Effector memory CD8-positive, alpha-beta T cell (primary cell): ENCODE measurements at regions not wholly inside any gene's neighbourhood (a gene's known extent, or its start where the extent isn't known, plus 50 kb on each side); places are given as distances from the start of the nearest gene placed in this dataset.
A peak's percentile ranks its signal among the peaks of the same experiment; 100 is the strongest.
"Not testable (repeated sequence)": the region's sequence is repeated elsewhere in the genome, so short reads cannot be mapped to it uniquely, and the experiment has no call there.

Experiments
- ATAC-seq: fragments of 150-1000 bp; cut with Tn5 transposase; replicated peaks from 2 replicates; pipeline ENCODE4 v1.10.0; 2021; ENCODE audit warnings: mild to moderate bottlenecking, moderate library complexity
- DNase-seq, 3 experiments: peaks; one replicate each; pipeline ENCODE4 v3.0.0; 2021
- H3K27ac Mint-ChIP-seq, 2 donors: one replicate each; pipeline ENCODE4 v1.8.0; 2022; ENCODE audit warnings: mild to moderate bottlenecking in 2 of 2, mixed read lengths in 2 of 2, moderate library complexity in 2 of 2
- H3K27me3 Mint-ChIP-seq, 2 donors: one replicate each; pipeline ENCODE4 v1.8.0; 2022; ENCODE audit warnings: mixed read lengths in 2 of 2
- H3K36me3 Mint-ChIP-seq: one replicate; pipeline ENCODE4 v1.8.0; 2022; ENCODE audit warnings: mild to moderate bottlenecking, moderate library complexity, mixed read lengths; ENCODE audit not compliant: insufficient read depth
- H3K4me1 Mint-ChIP-seq, 2 donors: one replicate each; pipeline ENCODE4 v1.8.0; 2022; ENCODE audit warnings: low read depth in 2 of 2, mixed read lengths in 2 of 2
- H3K4me3 Mint-ChIP-seq, 2 donors: one replicate each; pipeline ENCODE4 v1.8.0; 2022; ENCODE audit warnings: mild to moderate bottlenecking in 2 of 2, mixed read lengths in 2 of 2, moderate library complexity in 2 of 2
- H3K9me3 Mint-ChIP-seq, 2 donors: one replicate each; pipeline ENCODE4 v1.8.0; 2022; ENCODE audit warnings: mixed read lengths in 2 of 2

- DNase-seq, result no peak
- Mint-ChIP-seq H3K36me3 (peaks cover 4% of the 10 kb centered on the region), H3K27me3 (no peaks in the 10 kb centered on the region), H3K4me1 (peaks cover 18 to 23% of the 10 kb centered on the region in 2 donors), H3K27ac (no peak overlapping the region), H3K9me3 (no peaks in the 10 kb centered on the region), H3K4me3 (no peak overlapping the region)
- no peak for ATAC-seq
These were observed 122.2 kb downstream of the MPP7 start for GRCh38 chr10:28180654-28181053.

DNA sequence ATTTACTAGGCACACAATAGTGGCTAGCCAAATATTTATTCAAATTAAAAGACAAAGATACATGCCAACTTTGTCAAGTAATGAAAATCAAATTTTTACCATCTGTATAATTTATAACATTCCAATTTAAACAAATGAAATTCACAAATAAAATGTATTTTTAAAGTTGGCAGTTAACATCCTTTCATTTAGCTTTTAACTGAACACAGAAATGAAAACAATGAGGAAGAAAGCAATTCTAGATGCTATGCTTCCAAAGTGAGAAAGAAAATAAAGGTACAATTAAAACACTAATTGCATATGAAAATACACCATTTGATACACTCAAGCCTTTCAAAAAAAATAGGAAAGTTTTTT lies 123.1 kb downstream of the MPP7 start:
- Mint-ChIP-seq H3K4me1 (peaks cover 18 to 25% of the 10 kb centered on the region in 2 donors), H3K27ac (no peak overlapping the region), H3K9me3 (no peaks in the 10 kb centered on the region), H3K36me3 (peaks cover 7% of the 10 kb centered on the region), H3K27me3 (no peaks in the 10 kb centered on the region), H3K4me3 (peak overlapping the region; percentile 84 to 86)
- no peak for DNase-seq
- no peak for ATAC-seq

DNA sequence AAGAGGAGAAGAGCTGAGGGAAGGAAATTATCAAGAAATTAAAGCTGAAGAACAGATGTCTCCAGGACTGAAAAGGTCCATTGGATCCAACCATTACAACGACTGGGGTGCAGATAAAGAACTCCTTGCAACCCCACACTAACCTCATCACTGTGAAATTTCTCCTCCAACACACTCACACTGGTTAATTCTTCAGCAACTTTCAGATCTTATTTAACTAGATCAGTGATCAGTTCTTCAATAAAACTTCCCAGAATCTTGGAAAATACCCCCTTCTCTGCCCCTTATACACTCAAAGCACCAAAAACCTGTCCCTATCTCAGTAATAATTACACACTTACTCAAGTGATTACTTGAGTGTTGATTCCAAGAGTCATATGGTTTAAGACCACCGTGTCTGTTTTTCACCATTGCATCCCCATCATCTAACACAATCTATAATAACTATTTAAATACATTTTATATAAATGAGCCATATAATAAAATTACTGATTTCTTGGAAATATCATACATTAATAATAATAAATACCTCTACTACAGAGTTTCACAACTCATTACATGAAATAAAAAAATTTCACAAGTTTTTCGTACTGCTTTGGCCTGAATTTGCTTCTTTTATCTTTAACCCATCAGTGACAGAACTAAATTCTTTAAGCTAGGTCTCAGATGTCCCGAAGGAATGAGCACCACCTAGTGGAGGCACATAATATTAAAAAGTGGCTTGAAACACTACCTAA lies 123.7 kb downstream of the MPP7 start:
- Mint-ChIP-seq H3K4me3 (peak overlapping the region; percentile 84 to 86), H3K9me3 (no peaks in the 10 kb centered on the region), H3K27ac (peak overlapping the region; percentile 97), H3K4me1 (peaks cover 18 to 30% of the 10 kb centered on the region in 2 donors), H3K36me3 (peaks cover 7% of the 10 kb centered on the region), H3K27me3 (no peaks in the 10 kb centered on the region)
- ATAC-seq (peak; percentile 80), DNase-seq (peak; percentile 33 to 37 (median 34))

DNA sequence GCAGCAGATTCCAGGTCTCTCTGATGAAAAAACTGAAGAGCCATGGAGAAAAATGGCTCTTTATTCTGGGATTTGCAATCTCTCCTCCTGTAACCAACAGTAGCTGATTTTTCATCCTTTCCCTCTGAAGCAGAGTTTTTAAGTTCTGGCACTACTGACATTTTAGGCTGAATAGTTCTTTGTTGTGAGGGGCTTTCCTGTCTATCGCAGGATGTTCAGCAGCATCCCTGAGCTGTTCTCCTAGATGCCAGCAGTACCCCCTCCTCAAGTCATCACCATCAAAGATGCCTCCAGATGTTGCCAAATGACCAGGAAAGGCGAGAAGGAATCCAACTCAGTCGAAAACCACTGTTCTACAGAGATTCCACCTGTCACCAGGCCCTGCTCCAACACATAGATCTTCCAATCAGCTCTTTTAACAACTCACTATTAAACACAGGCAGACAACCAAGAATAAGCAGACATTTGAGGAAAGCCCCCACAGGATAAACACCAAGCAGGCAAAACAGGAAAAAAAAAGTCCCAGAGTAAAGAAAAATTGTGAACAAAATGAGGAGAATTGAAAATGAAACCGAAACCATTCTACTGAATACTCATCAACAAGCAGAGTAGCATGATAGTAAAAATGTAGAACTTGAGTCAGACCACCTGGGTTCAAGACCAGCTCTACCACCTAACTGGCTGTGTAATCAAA lies 124.8 kb downstream of the MPP7 start:
- H3K36me3 Mint-ChIP-seq, result peaks cover 7% of the 10 kb centered on the region
- H3K4me1 Mint-ChIP-seq, result peaks cover 18 to 32% of the 10 kb centered on the region in 2 donors
- H3K4me3 Mint-ChIP-seq, result peak overlapping the region; percentile 84 to 86
- H3K9me3 Mint-ChIP-seq, result no peaks in the 10 kb centered on the region
- no peaks in the 10 kb centered on the region for H3K27me3 Mint-ChIP-seq
- H3K27ac Mint-ChIP-seq, result peak overlapping the region; percentile 97
- ATAC-seq (peak; percentile 62), DNase-seq (peak in 2 of 3 experiments; percentile 2 to 23)

- ATAC-seq, H3K27me3 Mint-ChIP-seq, DNase-seq, H3K9me3 Mint-ChIP-seq, H3K36me3 Mint-ChIP-seq: not testable (repeated sequence)
- H3K27ac Mint-ChIP-seq, result peak overlapping the region in 1 of 2 donors; percentile 23
- peak overlapping the region in 1 of 2 donors; percentile 26 for H3K4me3 Mint-ChIP-seq
- peaks cover 20 to 35% of the 10 kb centered on the region in 2 donors for H3K4me1 Mint-ChIP-seq
These were observed 126.4 kb downstream of the MPP7 start for GRCh38 chr10:28176498-28176897.

GRCh38 chr10:28172223-28172610 lies 130.6 kb downstream of the MPP7 start:
- Mint-ChIP-seq H3K9me3 (no peaks in the 10 kb centered on the region), H3K4me3 (no peak overlapping the region), H3K27ac (no peak overlapping the region), H3K4me1 (peaks cover 12 to 34% of the 10 kb centered on the region in 2 donors), H3K36me3 (peaks cover 3% of the 10 kb centered on the region), H3K27me3 (no peaks in the 10 kb centered on the region)
- no peak for ATAC-seq
- DNase-seq, result no peak

DNA sequence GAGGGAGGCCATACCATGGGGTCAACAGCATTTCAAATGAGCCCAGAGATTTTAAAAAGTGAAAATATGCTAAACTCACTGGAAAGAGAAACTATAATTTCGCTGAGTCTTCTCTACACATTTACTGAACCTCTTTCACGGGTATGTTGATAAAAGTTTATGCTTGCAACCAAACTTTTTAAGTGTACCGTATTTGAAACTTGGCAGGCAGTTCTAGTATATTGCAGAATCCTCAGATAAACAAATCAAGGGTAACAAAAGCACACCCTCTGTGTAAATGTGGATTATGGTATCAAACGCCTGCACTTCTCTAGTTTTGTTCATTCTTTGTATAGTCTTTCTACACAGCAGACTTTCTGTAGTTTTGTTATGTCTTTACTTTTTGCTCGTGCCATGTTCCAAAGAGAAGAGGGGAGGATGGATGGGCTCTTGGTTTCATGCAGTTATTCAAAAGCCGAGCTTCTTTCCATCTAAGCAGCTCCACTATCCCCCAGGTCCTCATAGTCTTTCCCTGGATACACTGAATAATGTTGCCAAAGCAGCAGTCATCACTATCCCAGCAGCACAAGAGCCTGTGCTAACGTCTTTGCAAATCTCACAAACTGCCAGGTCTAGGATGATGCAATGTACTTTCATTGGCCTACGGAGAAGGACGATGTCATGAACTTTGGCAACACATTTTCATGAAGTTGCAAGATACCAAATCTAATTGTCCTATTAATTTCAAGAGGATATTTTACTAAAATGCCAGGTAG lies 131.2 kb downstream of the MPP7 start:
- Mint-ChIP-seq H3K9me3 (no peaks in the 10 kb centered on the region), H3K36me3 (peaks cover 3% of the 10 kb centered on the region), H3K27me3 (no peaks in the 10 kb centered on the region), H3K27ac (no peak overlapping the region), H3K4me3 (no peak overlapping the region), H3K4me1 (peaks cover 12 to 34% of the 10 kb centered on the region in 2 donors)
- DNase-seq (no peak), ATAC-seq (no peak)

DNA sequence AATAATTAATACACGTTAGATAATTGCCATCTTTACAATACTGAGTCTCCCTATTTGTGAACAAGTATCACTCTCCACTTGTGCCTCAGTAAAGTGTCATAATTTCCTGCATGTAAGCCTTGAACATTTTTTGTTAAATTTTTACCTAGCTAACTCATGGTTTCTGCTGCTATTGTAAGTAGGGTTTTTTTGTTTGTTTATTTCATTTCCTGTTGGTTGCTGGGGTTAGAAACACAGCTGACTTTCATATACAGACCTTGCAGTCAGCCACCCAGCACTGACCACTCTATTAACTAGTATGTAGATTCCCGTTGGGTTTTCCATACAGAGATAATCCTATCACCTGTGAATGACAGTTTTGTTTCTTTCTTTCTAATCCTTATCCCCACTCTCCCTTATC lies 133.3 kb downstream of the MPP7 start:
- Mint-ChIP-seq H3K4me1 (peaks cover 7 to 24% of the 10 kb centered on the region in 2 donors), H3K27ac (no peak overlapping the region), H3K36me3 (no peaks in the 10 kb centered on the region), H3K4me3 (no peak overlapping the region), H3K9me3 (no peaks in the 10 kb centered on the region), H3K27me3 (no peaks in the 10 kb centered on the region)
- no peak for DNase-seq
- peak; percentile 54 for ATAC-seq

GRCh38 chr10:28160866-28161405 lies 141.9 kb downstream of the MPP7 start:
- Mint-ChIP-seq H3K36me3 (peaks cover 3% of the 10 kb centered on the region), H3K27me3 (no peaks in the 10 kb centered on the region), H3K9me3 (no peaks in the 10 kb centered on the region), H3K27ac (no peak overlapping the region), H3K4me3 (no peak overlapping the region), H3K4me1 (peaks cover 11 to 15% of the 10 kb centered on the region in 2 donors)
- DNase-seq (no peak), ATAC-seq (no peak)

GRCh38 chr10:28157379-28157778 lies 145.5 kb downstream of the MPP7 start:
- ATAC-seq, result no peak
- Mint-ChIP-seq H3K27me3 (no peaks in the 10 kb centered on the region), H3K9me3 (no peaks in the 10 kb centered on the region), H3K4me1 (peaks cover 18 to 19% of the 10 kb centered on the region in 2 donors), H3K27ac (no peak overlapping the region), H3K36me3 (peaks cover 7% of the 10 kb centered on the region), H3K4me3 (no peak overlapping the region)
- no peak for DNase-seq

DNA sequence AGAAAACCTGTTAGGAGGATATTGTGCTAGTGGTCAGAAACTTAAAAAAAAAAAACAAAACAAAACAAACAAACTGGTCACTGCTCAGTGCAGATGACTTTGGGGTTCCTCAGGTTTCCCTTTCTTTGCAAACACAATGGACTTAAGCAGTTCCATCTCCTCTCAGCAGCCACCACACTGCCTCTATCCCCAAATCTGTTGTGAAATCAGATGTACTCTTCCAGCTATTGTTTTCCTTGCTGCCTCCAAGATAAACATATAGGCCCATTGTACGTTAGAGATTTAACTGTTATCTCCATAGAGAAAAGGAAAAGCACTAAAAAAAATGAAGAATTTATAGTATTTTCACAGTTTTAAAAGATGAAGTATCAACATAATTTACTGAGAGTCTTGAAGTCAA lies 147.1 kb downstream of the MPP7 start:
- H3K27ac Mint-ChIP-seq, result no peak overlapping the region
- ATAC-seq (no peak), DNase-seq (no peak)
- no peak overlapping the region for H3K4me3 Mint-ChIP-seq
- no peaks in the 10 kb centered on the region for H3K9me3 Mint-ChIP-seq
- H3K4me1 Mint-ChIP-seq, result peaks cover 18 to 19% of the 10 kb centered on the region in 2 donors
- peaks cover 7% of the 10 kb centered on the region for H3K36me3 Mint-ChIP-seq
- no peaks in the 10 kb centered on the region for H3K27me3 Mint-ChIP-seq

GRCh38 chr10:28151636-28152035 lies 151.2 kb downstream of the MPP7 start:
- Mint-ChIP-seq H3K27ac (no peak overlapping the region), H3K4me1 (peaks cover 11 to 15% of the 10 kb centered on the region in 2 donors), H3K4me3 (no peak overlapping the region), H3K36me3 (peaks cover 4% of the 10 kb centered on the region), H3K9me3 (no peaks in the 10 kb centered on the region), H3K27me3 (no peaks in the 10 kb centered on the region)
- DNase-seq, result no peak
- ATAC-seq, result no peak

DNA sequence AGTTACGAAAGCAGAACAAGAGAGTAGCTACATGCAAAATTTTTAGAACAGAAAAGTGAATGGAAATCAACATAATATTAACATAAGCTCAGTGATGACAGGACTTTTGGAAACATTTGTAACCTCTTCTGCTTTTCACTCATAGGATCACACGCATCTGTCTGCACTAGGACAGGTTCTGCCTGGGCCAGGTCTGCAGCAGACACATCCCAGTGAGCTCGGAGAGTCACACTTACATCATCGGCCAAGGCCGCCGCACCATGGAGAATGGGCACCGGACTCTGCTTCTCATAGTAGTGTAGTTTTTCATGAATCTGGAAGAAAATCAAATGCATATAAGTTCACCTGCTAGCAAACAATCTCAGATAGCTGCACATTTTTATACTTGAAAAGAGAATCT lies 150.9 kb upstream of the ODAD2 start:
- H3K36me3 Mint-ChIP-seq, result peaks cover 12% of the 10 kb centered on the region
- DNase-seq (no peak), ATAC-seq (no peak)
- no peaks in the 10 kb centered on the region for H3K9me3 Mint-ChIP-seq
- no peak overlapping the region for H3K27ac Mint-ChIP-seq
- H3K27me3 Mint-ChIP-seq, result no peaks in the 10 kb centered on the region
- peaks cover 5 to 6% of the 10 kb centered on the region in 2 donors for H3K4me1 Mint-ChIP-seq
- H3K4me3 Mint-ChIP-seq, result no peak overlapping the region
